ENCODE measurements at regions not wholly inside any gene's neighbourhood (a gene's known extent, or its start where the extent isn't known, plus 50 kb on each side); places are given as distances from the start of the nearest gene placed in this dataset.

- no peak for TF ChIP-seq CTCF (IDR thresholded peaks at IDR 0.05)
- TF ChIP-seq POLR2A (IDR thresholded peaks at IDR 0.05): no peak
Observed at GRCh38 chr11:15371533-15371932, 256.8 kb downstream of the INSC start.

Data from right lobe of liver (tissue), 4 donors.